ENCODE measurements at regions not wholly inside any gene's neighbourhood (a gene's known extent, or its start where the extent isn't known, plus 50 kb on each side); places are given as distances from the start of the nearest gene placed in this dataset.

GRCh38 chr21:36543924-36544323 is 64.0 kb upstream of the CLDN14 start:
- H3K27ac ChIP-seq: no peak overlapping the region
- intact Hi-C loops (cut with DNase I; ENCODE audit: low total_unique reads): no loop called here
- in situ Hi-C loops (cut with MboI; ENCODE audit: low sequenced_read_pairs in 4 of 4): no loop called here
- H3K4me3 ChIP-seq: no peak overlapping the region
- TF ChIP-seq CTCF (IDR thresholded peaks at IDR 0.05 in 4 of 5, conservative IDR thresholded peaks at IDR 0.05 in 1 of 5) (no peak), POLR2A (IDR thresholded peaks at IDR 0.05) (no peak)
- peaks cover 7 to 29% (median 24%) of the 10 kb centered on the region in 3 donors for H3K27me3 ChIP-seq
- no peak for ATAC-seq
- H3K9me3 ChIP-seq: no peaks in the 10 kb centered on the region
- H3K36me3 ChIP-seq: no peaks in the 10 kb centered on the region
- H3K4me1 ChIP-seq: no peaks in the 10 kb centered on the region
- DNase-seq: no peak

- no peak for ATAC-seq
- peaks cover 7 to 24% (median 24%) of the 10 kb centered on the region in 3 donors for H3K27me3 ChIP-seq
Measured at GRCh38 chr21:36544545-36544944, 64.6 kb upstream of the CLDN14 start.

DNA sequence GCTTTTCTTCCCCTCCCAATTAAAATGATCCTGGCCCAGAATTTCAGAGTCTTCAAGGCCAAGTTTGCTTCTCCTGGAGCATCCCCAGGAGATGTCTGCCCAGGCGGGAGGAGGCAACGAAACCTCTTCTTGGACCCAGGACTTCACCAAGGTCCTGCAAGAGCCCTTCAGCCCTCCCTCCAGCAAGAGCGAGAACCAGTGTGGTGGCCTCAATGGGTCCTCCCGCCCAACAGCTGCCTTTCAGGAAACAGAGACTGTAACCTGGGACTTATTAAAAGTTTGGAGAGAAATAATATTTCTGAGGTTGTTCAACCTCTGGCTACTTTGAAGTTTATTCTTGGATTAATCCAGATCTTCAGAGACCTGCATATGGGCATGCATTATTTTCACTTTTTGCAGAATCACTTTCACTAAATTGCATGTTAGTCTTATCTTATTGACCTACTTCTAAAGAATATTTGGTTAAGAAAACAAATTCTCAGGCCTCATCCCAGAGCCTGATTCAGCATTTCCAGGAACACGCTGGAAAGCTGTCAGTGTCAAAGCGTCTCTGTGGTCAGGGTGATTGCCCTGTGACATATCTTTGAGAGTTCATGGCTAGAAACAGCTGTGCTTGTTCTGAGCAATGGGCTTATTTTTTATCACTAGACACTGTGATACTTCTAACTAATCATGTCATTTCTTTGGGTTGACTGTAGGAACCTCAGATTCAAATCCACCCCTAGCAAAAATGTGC is 66.0 kb upstream of the CLDN14 start:
- no peak for TF ChIP-seq CTCF (IDR thresholded peaks at IDR 0.05 in 4 of 5, conservative IDR thresholded peaks at IDR 0.05 in 1 of 5)
- no peak for TF ChIP-seq POLR2A (IDR thresholded peaks at IDR 0.05)
- in situ Hi-C loops (cut with MboI; ENCODE audit: low sequenced_read_pairs in 4 of 4) (no loop called here), intact Hi-C loops (cut with DNase I; ENCODE audit: low total_unique reads) (no loop called here)
- ATAC-seq (no peak), DNase-seq (no peak)
- H3K4me3 ChIP-seq: no peak overlapping the region
- H3K9me3 ChIP-seq: no peaks in the 10 kb centered on the region
- peaks cover 7 to 20% (median 18%) of the 10 kb centered on the region in 3 donors for H3K27me3 ChIP-seq
- H3K4me1 ChIP-seq: no peaks in the 10 kb centered on the region
- no peak overlapping the region for H3K27ac ChIP-seq
- no peaks in the 10 kb centered on the region for H3K36me3 ChIP-seq

More at GRCh38 chr21:36544545-36544944, 64.6 kb upstream of the CLDN14 start:
- Histone ChIP-seq H3K36me3 (no peaks in the 10 kb centered on the region), H3K4me1 (no peaks in the 10 kb centered on the region), H3K4me3 (no peak overlapping the region), H3K27ac (no peak overlapping the region), H3K9me3 (no peaks in the 10 kb centered on the region)
- DNase-seq: no peak
- intact Hi-C loops (cut with DNase I; ENCODE audit: low total_unique reads): no loop called here
- in situ Hi-C loops (cut with MboI; ENCODE audit: low sequenced_read_pairs in 4 of 4): no loop called here
- no peak for TF ChIP-seq POLR2A (IDR thresholded peaks at IDR 0.05)
- TF ChIP-seq CTCF (IDR thresholded peaks at IDR 0.05 in 4 of 5, conservative IDR thresholded peaks at IDR 0.05 in 1 of 5): no peak

GRCh38 chr21:36547464-36547863 is 67.5 kb upstream of the CLDN14 start:
- in situ Hi-C loops (cut with MboI; ENCODE audit: low sequenced_read_pairs in 4 of 4): no loop called here
- no peak for ATAC-seq

More at GRCh38 chr21:36547464-36547863, 67.5 kb upstream of the CLDN14 start:
- H3K4me1 ChIP-seq: no peaks in the 10 kb centered on the region
- no peak overlapping the region for H3K27ac ChIP-seq
- no peak overlapping the region for H3K4me3 ChIP-seq
- peaks cover 0 to 8% (median 4%) of the 10 kb centered on the region in 3 donors for H3K27me3 ChIP-seq
- DNase-seq: no peak
- no peaks in the 10 kb centered on the region for H3K9me3 ChIP-seq
- H3K36me3 ChIP-seq: no peaks in the 10 kb centered on the region
- intact Hi-C loops (cut with DNase I; ENCODE audit: low total_unique reads): no loop called here
- TF ChIP-seq CTCF (IDR thresholded peaks at IDR 0.05 in 4 of 5, conservative IDR thresholded peaks at IDR 0.05 in 1 of 5) (no peak), POLR2A (IDR thresholded peaks at IDR 0.05) (no peak)
